ENCODE measurements at regions not wholly inside any gene's neighbourhood (a gene's known extent, or its start where the extent isn't known, plus 50 kb on each side); places are given as distances from the start of the nearest gene placed in this dataset.

- no peak for TF ChIP-seq CTCF (IDR thresholded peaks at IDR 0.05)
- TF ChIP-seq POLR2A (IDR thresholded peaks at IDR 0.05) = no peak
These were observed 157.4 kb downstream of the BUD13 start for GRCh38 chr11:116615211-116615865.
